ENCODE measurements at regions not wholly inside any gene's neighbourhood (a gene's known extent, or its start where the extent isn't known, plus 50 kb on each side); places are given as distances from the start of the nearest gene placed in this dataset.
"Not testable (repeated sequence)": the region's sequence is repeated elsewhere in the genome, so short reads cannot be mapped to it uniquely, and the experiment has no call there.

GRCh38 chr7:67636348-67637022 is 639.9 kb downstream of the TYW1 start:
- H3K27ac ChIP-seq, result no peak overlapping the region
- TF ChIP-seq ZFX (IDR thresholded peaks at IDR 0.05), result no peak
- no peak for TF ChIP-seq CTCF (conservative IDR thresholded peaks at IDR 0.05)

- H3K27ac ChIP-seq, result no peak overlapping the region
- TF ChIP-seq ZFX (IDR thresholded peaks at IDR 0.05) (no peak), CTCF (conservative IDR thresholded peaks at IDR 0.05) (peak; percentile 49)
Measured at GRCh38 chr7:67637023-67637358, 640.4 kb downstream of the TYW1 start.

GRCh38 chr7:67642542-67642941 is 645.9 kb downstream of the TYW1 start:
- not testable (repeated sequence) for H3K27ac ChIP-seq

GRCh38 chr7:67644151-67644550 is 647.5 kb downstream of the TYW1 start:
- TF ChIP-seq CTCF (conservative IDR thresholded peaks at IDR 0.05) (no peak), ZFX (IDR thresholded peaks at IDR 0.05) (no peak)
- H3K27ac ChIP-seq, result no peak overlapping the region

- TF ChIP-seq ZFX (IDR thresholded peaks at IDR 0.05) (no peak), CTCF (conservative IDR thresholded peaks at IDR 0.05) (no peak)
- H3K27ac ChIP-seq, result no peak overlapping the region
Measured at GRCh38 chr7:67652937-67653336, 656.3 kb downstream of the TYW1 start.

GRCh38 chr7:67653856-67654454 is 657.3 kb downstream of the TYW1 start:
- H3K27ac ChIP-seq, result no peak overlapping the region
- TF ChIP-seq ZFX (IDR thresholded peaks at IDR 0.05) (no peak), CTCF (conservative IDR thresholded peaks at IDR 0.05) (no peak)

- TF ChIP-seq CTCF (conservative IDR thresholded peaks at IDR 0.05) (no peak), ZFX (IDR thresholded peaks at IDR 0.05) (no peak)
- no peak overlapping the region for H3K27ac ChIP-seq
Measured at GRCh38 chr7:67654642-67655041, 658.0 kb downstream of the TYW1 start.

GRCh38 chr7:67655168-67655567 is 658.5 kb downstream of the TYW1 start:
- TF ChIP-seq CTCF (conservative IDR thresholded peaks at IDR 0.05) (no peak), ZFX (IDR thresholded peaks at IDR 0.05) (no peak)
- H3K27ac ChIP-seq, result no peak overlapping the region

All from C4-2B (cell line).